MM.1S (cell line): ENCODE measurements at regions not wholly inside any gene's neighbourhood (a gene's known extent, or its start where the extent isn't known, plus 50 kb on each side); places are given as distances from the start of the nearest gene placed in this dataset.

Experiments
- DNase-seq: peaks from one replicate; pipeline ENCODE4 v3.0.0-alpha.2; 2015
- H2AFZ ChIP-seq: fragments of 300-600 bp; sonication (generic); 2 replicates; pipeline ENCODE4 v1.6.0; 2016; ENCODE audit warnings: antibody characterized with exemption, low read length
- H3F3A ChIP-seq: fragments of 300-600 bp; sonication (generic); 2 replicates; pipeline ENCODE4 v1.6.1; 2016; ENCODE audit warnings: mild to moderate bottlenecking, antibody characterized with exemption, low read length, moderate library complexity, mixed read lengths; ENCODE audit not compliant: insufficient read depth
- H3K27ac ChIP-seq: fragments of 300-600 bp; sonication (generic); 2 replicates; pipeline ENCODE4 v1.5.1; 2016; ENCODE audit warnings: mild to moderate bottlenecking, low read length
- H3K27me3 ChIP-seq: fragments of 300-600 bp; sonication (generic); replicated peaks from 2 replicates; pipeline ENCODE4 v1.6.0; 2016; ENCODE audit warnings: low read length; ENCODE audit not compliant: insufficient read depth
- H3K36me3 ChIP-seq: fragments of 300-600 bp; sonication (generic); replicated peaks from 2 replicates; pipeline ENCODE4 v1.6.1; 2016; ENCODE audit warnings: mild to moderate bottlenecking, low read length, mixed read lengths; ENCODE audit not compliant: insufficient read depth
- H3K4me1 ChIP-seq: fragments of 300-600 bp; sonication (generic); 2 replicates; pipeline ENCODE4 v1.6.1; 2016; ENCODE audit warnings: low read length, mixed read lengths
- H3K4me2 ChIP-seq: fragments of 300-600 bp; sonication (generic); 2 replicates; pipeline ENCODE4 v1.6.0; 2016; ENCODE audit warnings: low read depth, low read length
- H3K4me3 ChIP-seq: fragments of 300-600 bp; sonication (generic); 2 replicates; pipeline ENCODE4 v1.5.1; 2016; ENCODE audit warnings: low read length, mixed read lengths
- H3K79me2 ChIP-seq: fragments of 300-600 bp; sonication (generic); 2 replicates; pipeline ENCODE4 v1.6.1; 2016; ENCODE audit warnings: mixed run types, low read length, mixed read lengths
- H3K9ac ChIP-seq: fragments of 300-600 bp; sonication (generic); 2 replicates; pipeline ENCODE4 v1.6.1; 2016; ENCODE audit warnings: low read length, mixed read lengths
- H3K9me2 ChIP-seq: fragments of 300-600 bp; sonication (generic); replicated peaks from 2 replicates; pipeline ENCODE4 v1.6.1; 2016; ENCODE audit warnings: mild to moderate bottlenecking, low read length, mixed read lengths; ENCODE audit not compliant: insufficient read depth
- H3K9me3 ChIP-seq: fragments of 300-600 bp; sonication (generic); replicated peaks from 2 replicates; pipeline ENCODE4 v1.6.1; 2016; ENCODE audit warnings: mild to moderate bottlenecking, low read length, mixed read lengths; ENCODE audit not compliant: insufficient read depth
- H4K20me1 ChIP-seq: fragments of 300-600 bp; sonication (generic); 2 replicates; pipeline ENCODE4 v1.6.1; 2016; ENCODE audit warnings: mild to moderate bottlenecking, low read length, moderate library complexity, mixed read lengths; ENCODE audit not compliant: insufficient read depth
- EZH2 ChIP-seq: fragments of 300-600 bp; sonication (generic); optimal IDR thresholded peaks from 2 replicates; pipeline ENCODE3; 2017; ENCODE audit warnings: low read depth, mild to moderate bottlenecking, antibody characterized with exemption, low read length, mixed read lengths
- EZH2phosphoT487 ChIP-seq: fragments of 300-600 bp; sonication (generic); IDR thresholded peaks from 2 replicates; pipeline ENCODE4 v1.6.1; 2018; ENCODE audit warnings: antibody characterized with exemption, low read length
- TF ChIP-seq, protein P1 (sequence below): fragments of 300-600 bp; sonication (generic); IDR thresholded peaks from 2 replicates; pipeline ENCODE4 v1.5.1; 2016; ENCODE audit warnings: antibody characterized with exemption, low read length, mixed read lengths

DNA sequence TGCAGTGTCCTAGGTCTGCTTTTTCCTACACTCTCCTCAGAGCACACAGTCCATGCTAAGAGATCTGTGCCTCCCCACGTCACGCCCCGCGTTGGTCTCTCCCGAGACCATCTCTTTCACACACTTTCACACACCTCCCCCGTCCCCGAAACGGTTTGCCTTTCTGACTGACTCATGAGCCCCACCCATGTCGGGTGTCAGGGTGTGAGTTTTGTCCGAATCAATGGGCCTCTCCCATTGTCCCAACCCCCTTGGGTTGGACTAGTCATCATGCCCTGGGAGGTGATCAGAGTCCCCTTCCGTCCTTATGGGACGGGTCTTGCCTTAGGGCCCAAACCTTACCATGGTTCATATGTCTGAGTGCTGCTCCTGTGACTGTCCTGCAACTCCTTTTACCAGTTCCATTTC, 214.0 kb upstream of the HTR2A start:
- H2AFZ ChIP-seq, result no peak overlapping the region
- no peaks in the 10 kb centered on the region for H3K27me3 ChIP-seq
- no peaks in the 10 kb centered on the region for H3K36me3 ChIP-seq
- H3K9me2 ChIP-seq, result no peaks in the 10 kb centered on the region
- no peak overlapping the region for H3K4me3 ChIP-seq
- DNase-seq, result no peak
- no peaks in the 10 kb centered on the region for H3K79me2 ChIP-seq
- no peaks in the 10 kb centered on the region for H4K20me1 ChIP-seq
- no peak overlapping the region for H3K27ac ChIP-seq
- H3K9ac ChIP-seq, result no peak overlapping the region
- no peak overlapping the region for H3K4me2 ChIP-seq
- H3F3A ChIP-seq, result no peaks in the 10 kb centered on the region
- H3K9me3 ChIP-seq, result no peaks in the 10 kb centered on the region
- TF ChIP-seq EZH2phosphoT487, result no peak
- no peak for TF ChIP-seq EZH2
- TF ChIP-seq, protein P1, sequence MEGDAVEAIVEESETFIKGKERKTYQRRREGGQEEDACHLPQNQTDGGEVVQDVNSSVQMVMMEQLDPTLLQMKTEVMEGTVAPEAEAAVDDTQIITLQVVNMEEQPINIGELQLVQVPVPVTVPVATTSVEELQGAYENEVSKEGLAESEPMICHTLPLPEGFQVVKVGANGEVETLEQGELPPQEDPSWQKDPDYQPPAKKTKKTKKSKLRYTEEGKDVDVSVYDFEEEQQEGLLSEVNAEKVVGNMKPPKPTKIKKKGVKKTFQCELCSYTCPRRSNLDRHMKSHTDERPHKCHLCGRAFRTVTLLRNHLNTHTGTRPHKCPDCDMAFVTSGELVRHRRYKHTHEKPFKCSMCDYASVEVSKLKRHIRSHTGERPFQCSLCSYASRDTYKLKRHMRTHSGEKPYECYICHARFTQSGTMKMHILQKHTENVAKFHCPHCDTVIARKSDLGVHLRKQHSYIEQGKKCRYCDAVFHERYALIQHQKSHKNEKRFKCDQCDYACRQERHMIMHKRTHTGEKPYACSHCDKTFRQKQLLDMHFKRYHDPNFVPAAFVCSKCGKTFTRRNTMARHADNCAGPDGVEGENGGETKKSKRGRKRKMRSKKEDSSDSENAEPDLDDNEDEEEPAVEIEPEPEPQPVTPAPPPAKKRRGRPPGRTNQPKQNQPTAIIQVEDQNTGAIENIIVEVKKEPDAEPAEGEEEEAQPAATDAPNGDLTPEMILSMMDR, result no peak
- no peaks in the 10 kb centered on the region for H3K4me1 ChIP-seq

DNA sequence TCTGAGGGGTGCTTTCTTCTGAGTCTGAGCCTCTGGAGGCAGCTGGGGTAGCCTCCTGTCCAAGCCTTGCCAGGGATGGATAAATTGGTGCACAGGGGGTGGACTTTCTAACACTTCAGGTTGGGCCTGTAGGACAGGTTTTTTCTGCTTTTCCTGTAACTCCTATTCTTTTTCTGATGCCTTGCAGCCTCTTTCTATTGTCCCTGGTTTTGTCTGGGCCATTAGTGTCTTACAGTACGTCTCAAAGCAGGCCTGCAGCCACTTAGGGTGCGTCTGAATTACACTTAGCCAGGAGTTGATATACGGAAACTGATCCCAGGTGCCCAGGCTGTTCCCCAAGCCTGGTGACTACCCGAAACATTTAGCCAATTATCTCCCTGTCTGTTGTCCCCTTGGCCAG, 213.3 kb upstream of the HTR2A start:
- Histone ChIP-seq H3F3A (no peaks in the 10 kb centered on the region), H3K9me3 (no peaks in the 10 kb centered on the region), H4K20me1 (no peaks in the 10 kb centered on the region), H3K27ac (no peak overlapping the region), H3K79me2 (no peaks in the 10 kb centered on the region), H3K27me3 (no peaks in the 10 kb centered on the region), H3K36me3 (no peaks in the 10 kb centered on the region), H2AFZ (no peak overlapping the region), H3K4me3 (no peak overlapping the region), H3K9me2 (no peaks in the 10 kb centered on the region), H3K4me2 (no peak overlapping the region), H3K4me1 (no peaks in the 10 kb centered on the region), H3K9ac (no peak overlapping the region)
- TF ChIP-seq EZH2, result no peak
- TF ChIP-seq, protein P1, result no peak
- TF ChIP-seq EZH2phosphoT487, result no peak
- DNase-seq, result no peak

DNA sequence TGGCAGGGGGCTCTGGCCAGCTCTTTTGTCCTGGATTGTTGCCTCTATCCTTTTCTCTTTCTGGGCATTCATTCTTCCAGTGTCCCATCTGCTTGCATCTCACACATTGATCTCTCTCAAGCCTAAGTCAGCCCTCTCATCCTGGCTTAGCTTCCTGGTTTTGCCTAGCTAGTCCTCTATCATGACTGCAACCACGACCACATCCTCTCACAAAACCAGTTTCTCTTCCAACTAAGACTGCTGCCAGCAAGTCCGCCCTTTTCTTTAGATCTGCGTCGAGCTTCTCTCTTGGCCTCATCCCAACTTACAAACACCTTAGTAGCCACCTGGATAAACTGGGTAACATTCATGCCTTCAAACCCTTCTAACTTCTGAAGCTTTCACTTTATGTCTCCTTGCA, 212.2 kb upstream of the HTR2A start:
- H4K20me1 ChIP-seq, result no peaks in the 10 kb centered on the region
- peak; percentile 21 for DNase-seq
- TF ChIP-seq EZH2phosphoT487, result no peak
- TF ChIP-seq, protein P1, result no peak
- no peak for TF ChIP-seq EZH2
- no peaks in the 10 kb centered on the region for H3F3A ChIP-seq
- H3K4me2 ChIP-seq, result no peak overlapping the region
- H3K27me3 ChIP-seq, result no peaks in the 10 kb centered on the region
- H3K9ac ChIP-seq, result no peak overlapping the region
- no peaks in the 10 kb centered on the region for H3K79me2 ChIP-seq
- no peaks in the 10 kb centered on the region for H3K9me3 ChIP-seq
- H3K4me1 ChIP-seq, result no peaks in the 10 kb centered on the region
- H3K27ac ChIP-seq, result no peak overlapping the region
- no peak overlapping the region for H2AFZ ChIP-seq
- H3K9me2 ChIP-seq, result no peaks in the 10 kb centered on the region
- no peaks in the 10 kb centered on the region for H3K36me3 ChIP-seq
- no peak overlapping the region for H3K4me3 ChIP-seq
